Transverse colon (tissue), 4 donors: ENCODE measurements at regions not wholly inside any gene's neighbourhood (a gene's known extent, or its start where the extent isn't known, plus 50 kb on each side); places are given as distances from the start of the nearest gene placed in this dataset.

ENCODE experiments used
- CTCF ChIP-seq, 5 experiments: fragments of 200-600 bp in 3 of 5; fragments of 450-650 bp in 2 of 5; sonication (generic) in 3 of 5; IDR thresholded peaks; 1 replicate in 2 of 5; 2 replicates in 3 of 5; pipeline ENCODE4 v1.5.1; 2016 to 2017; ENCODE audit warnings: antibody characterized with exemption in 5 of 5, inconsistent platforms in 3 of 5, mild to moderate bottlenecking in 2 of 5, moderate library complexity in 1 of 5
- POLR2AphosphoS5 ChIP-seq, 3 donors: sonication (generic); formaldehyde crosslinking; IDR thresholded peaks; one replicate each; pipeline ENCODE4 v1.6.1; 2016; ENCODE audit warnings: antibody characterized with exemption in 3 of 3

GRCh38 chr1:96886474-96886873, 164.9 kb downstream of the PTBP2 start:
- TF ChIP-seq CTCF (IDR thresholded peaks at IDR 0.05) (no peak), POLR2AphosphoS5 (IDR thresholded peaks at IDR 0.05) (no peak)
